ENCODE measurements at regions not wholly inside any gene's neighbourhood (a gene's known extent, or its start where the extent isn't known, plus 50 kb on each side); places are given as distances from the start of the nearest gene placed in this dataset.
"Not testable (repeated sequence)": the region's sequence is repeated elsewhere in the genome, so short reads cannot be mapped to it uniquely, and the experiment has no call there.

DNA sequence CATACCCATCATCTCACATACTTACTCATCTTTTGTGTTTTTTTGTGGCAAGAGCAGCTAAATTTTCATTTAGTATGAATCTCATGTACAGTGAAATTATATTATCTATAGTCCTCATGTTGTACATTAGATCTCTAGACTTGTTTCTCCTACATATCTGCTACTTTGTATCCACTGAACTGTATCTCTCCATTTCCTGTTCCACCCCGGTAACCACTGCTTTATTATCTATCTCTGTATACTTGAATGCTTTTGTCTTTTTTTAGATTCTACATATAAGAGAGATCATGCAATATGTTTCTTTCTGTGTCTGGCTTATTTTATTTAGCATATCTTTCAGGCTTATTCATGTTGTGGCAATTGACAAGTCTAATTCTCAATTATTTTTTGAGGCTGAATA is 125.1 kb downstream of the ANKRD7 start:
- H3K4me1 Mint-ChIP-seq, result peaks cover 2% of the 10 kb centered on the region

DNA sequence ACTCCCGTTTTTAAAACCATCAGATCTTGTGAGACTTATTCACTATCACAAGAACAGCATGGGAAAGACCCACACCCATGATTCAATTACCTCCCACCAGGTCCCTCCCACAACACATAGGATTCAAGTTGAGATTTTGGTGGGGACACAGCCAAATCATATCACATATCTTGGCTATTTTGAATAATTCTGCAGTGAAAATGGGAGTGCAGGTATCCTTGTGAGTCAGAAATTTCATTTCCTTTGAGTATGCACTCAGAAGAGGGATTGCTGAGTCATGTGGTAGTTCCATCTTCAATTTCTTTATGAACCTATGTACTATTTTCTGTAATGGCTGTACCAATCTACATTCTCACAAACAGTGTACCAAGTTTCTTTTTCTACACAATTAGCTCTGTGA is 125.8 kb downstream of the ANKRD7 start:
- no peak overlapping the region for H3K4me3 Mint-ChIP-seq
- no peak for DNase-seq
- H3K27ac Mint-ChIP-seq, result no peak overlapping the region
- H3K36me3 Mint-ChIP-seq (ENCODE audit: low read depth), result no peaks in the 10 kb centered on the region
- peaks cover 2% of the 10 kb centered on the region for H3K4me1 Mint-ChIP-seq
- no peaks in the 10 kb centered on the region for H3K9me3 Mint-ChIP-seq
- H3K27me3 Mint-ChIP-seq, result peaks cover 3% of the 10 kb centered on the region
- intact Hi-C loops (cut with micrococcal nuclease), result loop anchor here (2.0 kb wide), 1 partner anchor 39 kb away; no protein-coding TSS in a partner anchor

More for the DNA sequence above, 125.1 kb downstream of the ANKRD7 start:
- no peak for DNase-seq
- H3K27ac Mint-ChIP-seq, result no peak overlapping the region
- no peaks in the 10 kb centered on the region for H3K36me3 Mint-ChIP-seq (ENCODE audit: low read depth)
- intact Hi-C loops (cut with micrococcal nuclease), result loop anchor here (2.0 kb wide), 1 partner anchor 39 kb away; no protein-coding TSS in a partner anchor
- no peak overlapping the region for H3K4me3 Mint-ChIP-seq
- peaks cover 3% of the 10 kb centered on the region for H3K27me3 Mint-ChIP-seq
- H3K9me3 Mint-ChIP-seq, result no peaks in the 10 kb centered on the region

DNA sequence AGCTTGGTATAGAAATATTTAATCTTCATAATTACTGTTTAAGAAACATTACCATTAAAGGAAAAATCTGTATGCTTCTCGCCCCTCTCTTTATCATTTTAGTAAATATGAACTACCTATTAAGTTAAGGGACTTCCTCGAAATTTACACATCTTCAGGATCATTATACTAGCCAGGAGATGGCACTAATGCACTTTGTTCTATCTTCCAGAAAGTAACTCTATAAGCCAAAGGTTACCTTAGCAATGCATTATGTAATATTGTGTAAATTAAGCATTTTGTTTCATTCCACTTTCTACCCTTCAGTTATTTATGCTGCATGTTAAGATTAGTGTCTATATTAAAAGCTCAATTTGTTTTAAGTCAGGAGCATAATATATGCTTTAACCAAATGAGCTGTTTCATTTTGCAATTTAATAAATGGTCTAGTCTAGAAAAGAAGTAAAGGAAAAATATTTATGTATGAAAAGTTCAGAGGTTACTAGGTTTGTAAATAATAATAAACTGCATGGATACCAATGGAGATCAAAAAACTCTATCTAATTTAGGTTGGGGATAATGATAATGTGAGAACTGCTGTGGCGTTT is 128.5 kb downstream of the ANKRD7 start:
- Mint-ChIP-seq H3K4me1 (peaks cover 2% of the 10 kb centered on the region), H3K4me3 (no peak overlapping the region), H3K9me3 (no peaks in the 10 kb centered on the region), H3K27me3 (peaks cover 3% of the 10 kb centered on the region), H3K36me3 (ENCODE audit: low read depth) (no peaks in the 10 kb centered on the region), H3K27ac (no peak overlapping the region)
- no peak for DNase-seq
- intact Hi-C loops (cut with micrococcal nuclease), result no loop called here

DNA sequence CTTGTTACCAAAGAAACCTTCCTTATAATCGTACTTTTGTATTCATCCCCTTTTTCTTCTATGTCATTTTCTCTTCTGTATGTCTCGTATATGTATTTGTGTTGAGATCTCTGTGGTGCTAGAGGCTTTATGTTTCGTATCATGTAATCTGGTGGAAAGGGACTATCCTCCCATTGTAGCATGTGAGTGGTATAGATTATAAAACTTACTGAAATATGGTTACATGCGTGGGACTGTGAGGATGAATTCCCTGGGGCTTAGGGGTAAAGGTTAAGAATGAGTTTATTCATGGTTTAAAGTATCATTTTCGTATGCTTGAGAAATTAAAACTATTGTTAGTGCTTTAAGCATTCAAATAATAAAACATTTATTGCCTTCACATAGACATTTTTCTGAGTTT is 141.9 kb downstream of the ANKRD7 start:
- Mint-ChIP-seq H3K9me3 (no peaks in the 10 kb centered on the region), H3K4me3 (no peak overlapping the region), H3K36me3 (ENCODE audit: low read depth) (no peaks in the 10 kb centered on the region), H3K27ac (no peak overlapping the region), H3K27me3 (no peaks in the 10 kb centered on the region), H3K4me1 (peaks cover 2% of the 10 kb centered on the region)
- intact Hi-C loops (cut with micrococcal nuclease), result no loop called here
- DNase-seq, result no peak

DNA sequence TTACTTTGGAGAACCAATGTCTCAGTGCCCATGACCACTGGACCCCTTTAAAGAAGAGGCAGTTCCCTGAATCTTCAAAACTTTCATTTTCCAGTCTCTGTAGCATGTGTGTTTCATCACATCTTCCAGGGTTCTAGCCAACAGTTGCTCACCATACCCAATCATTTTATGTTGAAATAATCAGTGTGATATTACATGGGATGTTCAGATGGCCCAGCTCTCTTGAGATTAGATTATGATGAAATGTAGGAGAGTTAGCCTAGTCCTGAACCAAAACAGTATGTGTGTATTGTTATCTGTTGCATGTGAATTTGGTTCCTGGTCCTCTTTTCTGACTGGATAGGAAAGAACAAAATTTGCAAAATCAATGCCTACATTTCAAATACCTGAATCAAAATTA is 144.5 kb downstream of the ANKRD7 start:
- Mint-ChIP-seq H3K27me3 (no peaks in the 10 kb centered on the region), H3K4me3 (no peak overlapping the region), H3K27ac (no peak overlapping the region), H3K9me3 (no peaks in the 10 kb centered on the region), H3K36me3 (ENCODE audit: low read depth) (no peaks in the 10 kb centered on the region), H3K4me1 (peaks cover 2% of the 10 kb centered on the region)
- intact Hi-C loops (cut with micrococcal nuclease), result no loop called here
- no peak for DNase-seq

DNA sequence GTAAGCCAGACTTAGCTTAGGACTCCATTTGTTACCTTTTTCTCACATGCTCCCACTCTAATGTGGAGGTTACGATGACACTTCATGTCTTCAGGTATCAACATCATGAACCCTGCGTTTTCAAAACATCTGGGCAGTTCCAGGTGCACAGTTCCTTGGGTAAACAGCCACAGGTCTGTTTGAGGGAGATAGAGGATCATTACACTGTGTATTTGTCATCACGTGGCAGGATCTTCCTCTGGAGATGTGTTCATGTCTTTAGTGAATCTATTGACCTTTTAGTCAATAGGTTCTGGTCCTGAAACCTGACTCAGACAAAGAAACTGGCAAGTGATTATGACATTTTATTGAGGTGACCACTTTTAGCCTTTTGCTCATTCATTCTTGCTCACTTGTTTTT is 145.5 kb downstream of the ANKRD7 start:
- DNase-seq, result no peak
- Mint-ChIP-seq H3K36me3 (ENCODE audit: low read depth) (no peaks in the 10 kb centered on the region), H3K4me1 (peaks cover 2% of the 10 kb centered on the region), H3K27me3 (no peaks in the 10 kb centered on the region), H3K4me3 (no peak overlapping the region), H3K9me3 (no peaks in the 10 kb centered on the region), H3K27ac (no peak overlapping the region)
- intact Hi-C loops (cut with micrococcal nuclease), result no loop called here

DNA sequence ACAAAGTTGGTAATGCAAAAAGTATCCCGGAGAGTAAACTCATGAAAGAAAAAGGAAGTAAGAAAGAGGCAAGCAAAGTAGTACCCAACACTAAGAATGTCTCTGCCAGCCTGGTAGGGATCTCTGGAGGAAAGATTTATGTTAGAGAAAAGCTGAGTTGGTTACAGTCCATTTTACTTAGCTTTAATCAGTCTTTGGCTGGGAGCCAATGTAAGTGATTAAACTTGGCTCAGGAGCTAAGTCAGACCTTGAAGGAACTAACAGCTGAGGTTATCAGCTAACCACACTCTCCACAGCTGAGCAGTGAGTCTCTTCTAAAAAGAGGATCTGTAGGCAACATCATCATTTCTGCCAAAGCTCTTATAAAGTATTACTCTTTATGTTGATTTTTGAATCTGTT is 148.0 kb downstream of the ANKRD7 start:
- peaks cover 2% of the 10 kb centered on the region for H3K4me1 Mint-ChIP-seq
- DNase-seq, result no peak
- no peaks in the 10 kb centered on the region for H3K9me3 Mint-ChIP-seq
- H3K27ac Mint-ChIP-seq, result no peak overlapping the region
- intact Hi-C loops (cut with micrococcal nuclease), result no loop called here
- no peaks in the 10 kb centered on the region for H3K36me3 Mint-ChIP-seq (ENCODE audit: low read depth)
- H3K27me3 Mint-ChIP-seq, result no peaks in the 10 kb centered on the region
- H3K4me3 Mint-ChIP-seq, result no peak overlapping the region

DNA sequence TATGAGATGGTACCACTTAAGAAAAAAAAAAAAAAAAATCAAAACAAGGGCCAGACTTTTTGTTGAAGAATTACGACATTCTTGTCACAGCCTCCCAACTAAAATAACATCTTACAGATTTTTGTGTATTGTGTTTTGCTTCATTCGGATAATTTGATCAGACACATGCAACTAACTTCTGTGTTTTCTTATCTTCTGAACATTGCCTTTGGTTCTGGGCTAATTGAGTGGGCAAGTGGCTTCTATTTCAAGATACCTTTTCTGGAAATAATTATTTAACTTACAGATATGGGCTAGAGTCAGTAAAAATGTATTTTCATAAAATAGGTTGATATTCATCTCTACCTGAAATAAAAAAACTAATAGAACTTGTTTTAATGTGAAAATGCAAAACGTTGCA is 165.1 kb downstream of the ANKRD7 start:
- no peak for DNase-seq
- Mint-ChIP-seq H3K27me3 (no peaks in the 10 kb centered on the region), H3K4me3 (no peak overlapping the region), H3K4me1 (no peaks in the 10 kb centered on the region), H3K36me3 (ENCODE audit: low read depth) (no peaks in the 10 kb centered on the region), H3K27ac (no peak overlapping the region), H3K9me3 (no peaks in the 10 kb centered on the region)
- intact Hi-C loops (cut with micrococcal nuclease), result no loop called here

DNA sequence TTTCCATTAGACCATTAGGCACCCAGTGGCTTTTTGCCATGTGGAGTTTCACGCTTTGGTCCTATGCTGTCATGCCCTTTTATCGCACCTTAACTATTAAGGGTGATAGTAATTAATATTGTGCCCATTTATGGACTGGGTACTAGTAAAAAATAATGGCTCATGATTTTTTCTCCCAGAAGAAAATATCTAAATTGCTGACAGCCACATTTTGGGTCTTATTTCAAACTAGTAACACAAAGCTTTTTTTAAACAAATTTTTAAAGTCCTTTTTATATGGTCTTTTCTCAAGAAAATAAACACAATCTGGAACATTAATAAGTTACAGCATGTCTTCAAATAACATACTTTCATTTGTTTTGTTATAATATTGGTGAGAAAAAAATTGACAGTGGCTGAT is 179.7 kb downstream of the ANKRD7 start:
- intact Hi-C loops (cut with micrococcal nuclease), result no loop called here
- no peaks in the 10 kb centered on the region for H3K9me3 Mint-ChIP-seq
- H3K4me3 Mint-ChIP-seq, result no peak overlapping the region
- no peaks in the 10 kb centered on the region for H3K4me1 Mint-ChIP-seq
- no peak for DNase-seq
- H3K27me3 Mint-ChIP-seq, result no peaks in the 10 kb centered on the region
- no peaks in the 10 kb centered on the region for H3K36me3 Mint-ChIP-seq (ENCODE audit: low read depth)
- no peak overlapping the region for H3K27ac Mint-ChIP-seq

DNA sequence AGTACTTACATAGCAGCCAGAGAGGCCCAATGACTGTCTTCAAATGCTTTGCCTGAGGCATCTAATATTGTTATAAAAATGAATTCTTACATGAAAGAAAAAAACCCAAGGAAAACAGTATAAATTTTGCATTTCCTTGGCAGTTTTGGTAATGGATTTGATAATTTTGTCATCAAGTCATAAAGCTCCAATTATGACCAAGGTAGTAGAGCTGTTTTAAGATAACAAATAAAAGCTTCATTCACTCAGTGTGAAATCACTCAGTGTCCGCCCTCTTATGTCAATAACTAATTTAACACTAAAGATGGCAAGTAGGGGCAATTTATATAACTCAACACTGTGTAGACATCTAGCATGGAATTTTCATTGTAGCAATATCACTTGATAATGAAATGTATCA is 193.9 kb downstream of the ANKRD7 start:
- no peak overlapping the region for H3K27ac Mint-ChIP-seq
- no peaks in the 10 kb centered on the region for H3K27me3 Mint-ChIP-seq
- intact Hi-C loops (cut with micrococcal nuclease), result no loop called here
- H3K4me1 Mint-ChIP-seq, result no peaks in the 10 kb centered on the region
- H3K4me3 Mint-ChIP-seq, result no peak overlapping the region
- no peaks in the 10 kb centered on the region for H3K9me3 Mint-ChIP-seq
- H3K36me3 Mint-ChIP-seq (ENCODE audit: low read depth), result no peaks in the 10 kb centered on the region
- no peak for DNase-seq

DNA sequence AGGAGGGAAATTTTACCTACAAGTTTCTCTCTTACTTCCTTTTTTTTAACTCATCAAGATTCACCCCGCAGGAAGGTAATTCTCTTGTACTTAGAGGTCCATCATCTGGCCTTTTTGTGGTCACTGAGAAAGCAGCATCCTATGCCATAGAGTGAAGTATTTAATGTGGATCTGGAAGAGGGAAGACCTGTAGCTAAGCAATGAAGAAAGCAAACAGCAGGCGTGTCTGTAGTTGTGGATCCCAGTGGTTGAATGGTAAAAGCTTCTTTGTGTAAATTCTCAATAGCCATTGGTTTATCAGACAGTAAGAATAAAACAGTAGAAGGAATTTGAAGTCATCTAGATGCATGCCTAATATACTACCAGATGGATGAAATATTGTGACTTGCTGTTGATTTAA is 196.4 kb downstream of the ANKRD7 start:
- Mint-ChIP-seq H3K4me1 (no peaks in the 10 kb centered on the region), H3K36me3 (ENCODE audit: low read depth) (no peaks in the 10 kb centered on the region), H3K27ac (no peak overlapping the region), H3K9me3 (no peaks in the 10 kb centered on the region), H3K4me3 (no peak overlapping the region), H3K27me3 (no peaks in the 10 kb centered on the region)
- intact Hi-C loops (cut with micrococcal nuclease), result no loop called here
- no peak for DNase-seq

DNA sequence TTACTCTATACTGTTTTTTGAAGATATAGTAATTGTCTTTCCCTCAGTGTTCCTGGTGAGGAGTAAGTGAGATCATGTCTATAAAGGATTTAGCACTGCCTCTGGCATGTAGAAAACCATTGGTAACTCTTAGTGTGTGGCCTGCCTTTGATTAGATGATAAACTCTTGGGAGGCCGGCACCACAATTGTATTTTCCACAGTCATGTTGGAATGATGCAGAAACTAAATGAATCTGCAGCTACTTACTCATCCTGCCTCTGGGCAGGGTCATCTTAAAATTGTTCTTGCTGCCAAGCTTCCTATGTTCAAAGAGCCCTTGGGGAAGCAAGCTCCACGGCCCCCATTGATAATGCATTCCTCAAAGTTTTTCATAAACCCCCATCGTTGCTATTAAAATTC is 204.6 kb downstream of the ANKRD7 start:
- no peaks in the 10 kb centered on the region for H3K4me1 Mint-ChIP-seq
- no peak overlapping the region for H3K27ac Mint-ChIP-seq
- no peaks in the 10 kb centered on the region for H3K36me3 Mint-ChIP-seq (ENCODE audit: low read depth)

DNA sequence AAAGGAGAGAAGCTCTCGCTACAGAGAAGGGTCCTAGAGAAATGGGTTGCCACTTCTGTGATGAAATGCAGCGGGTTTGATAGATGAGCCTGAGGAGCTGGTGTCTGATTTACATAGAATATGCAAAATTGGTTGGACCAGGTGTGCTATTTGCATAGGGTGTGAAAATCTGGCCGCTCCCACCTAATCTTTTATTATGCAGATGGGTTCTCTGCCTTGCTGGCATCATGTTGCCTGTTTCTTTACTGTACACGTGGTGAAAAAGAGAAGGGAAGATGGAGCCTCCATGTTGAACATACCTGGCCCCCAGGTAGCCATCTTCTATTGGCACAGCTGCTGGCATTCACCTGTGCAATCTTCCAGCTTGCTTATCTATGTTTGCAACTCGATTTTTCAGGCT is 212.2 kb downstream of the ANKRD7 start:
- no peaks in the 10 kb centered on the region for H3K36me3 Mint-ChIP-seq (ENCODE audit: low read depth)
- no peaks in the 10 kb centered on the region for H3K9me3 Mint-ChIP-seq
- H3K27me3 Mint-ChIP-seq, result no peaks in the 10 kb centered on the region
- intact Hi-C loops (cut with micrococcal nuclease), result no loop called here
- DNase-seq, result no peak
- H3K4me3 Mint-ChIP-seq, result no peak overlapping the region
- H3K4me1 Mint-ChIP-seq, result no peaks in the 10 kb centered on the region
- H3K27ac Mint-ChIP-seq, result no peak overlapping the region

More for the DNA sequence above, 204.6 kb downstream of the ANKRD7 start:
- intact Hi-C loops (cut with micrococcal nuclease), result no loop called here
- DNase-seq, result no peak
- Mint-ChIP-seq H3K9me3 (no peaks in the 10 kb centered on the region), H3K27me3 (no peaks in the 10 kb centered on the region), H3K4me3 (no peak overlapping the region)

DNA sequence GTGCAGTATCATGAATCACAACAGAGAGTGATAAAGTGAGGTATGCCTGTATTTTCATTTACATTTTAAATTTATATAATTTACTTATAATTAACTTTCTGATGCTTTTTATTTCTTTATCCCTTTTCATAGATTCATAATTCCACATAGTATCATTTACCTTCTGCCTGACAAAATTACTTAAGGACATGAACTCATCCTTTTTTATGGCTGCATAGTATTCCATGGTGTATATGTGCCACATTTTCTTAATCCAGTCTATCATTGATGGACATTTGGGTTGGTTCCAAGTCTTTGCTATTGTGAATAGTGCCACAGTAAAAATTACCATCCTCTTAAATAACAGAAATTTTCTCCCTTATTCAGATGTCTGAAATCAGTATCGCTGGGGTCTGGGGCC is 224.5 kb downstream of the ANKRD7 start:
- H3K4me1 Mint-ChIP-seq; H3K9me3 Mint-ChIP-seq; H3K27ac Mint-ChIP-seq; H3K27me3 Mint-ChIP-seq; H3K36me3 Mint-ChIP-seq (ENCODE audit: low read depth); H3K4me3 Mint-ChIP-seq; DNase-seq; intact Hi-C loops (cut with micrococcal nuclease): not testable (repeated sequence)

DNA sequence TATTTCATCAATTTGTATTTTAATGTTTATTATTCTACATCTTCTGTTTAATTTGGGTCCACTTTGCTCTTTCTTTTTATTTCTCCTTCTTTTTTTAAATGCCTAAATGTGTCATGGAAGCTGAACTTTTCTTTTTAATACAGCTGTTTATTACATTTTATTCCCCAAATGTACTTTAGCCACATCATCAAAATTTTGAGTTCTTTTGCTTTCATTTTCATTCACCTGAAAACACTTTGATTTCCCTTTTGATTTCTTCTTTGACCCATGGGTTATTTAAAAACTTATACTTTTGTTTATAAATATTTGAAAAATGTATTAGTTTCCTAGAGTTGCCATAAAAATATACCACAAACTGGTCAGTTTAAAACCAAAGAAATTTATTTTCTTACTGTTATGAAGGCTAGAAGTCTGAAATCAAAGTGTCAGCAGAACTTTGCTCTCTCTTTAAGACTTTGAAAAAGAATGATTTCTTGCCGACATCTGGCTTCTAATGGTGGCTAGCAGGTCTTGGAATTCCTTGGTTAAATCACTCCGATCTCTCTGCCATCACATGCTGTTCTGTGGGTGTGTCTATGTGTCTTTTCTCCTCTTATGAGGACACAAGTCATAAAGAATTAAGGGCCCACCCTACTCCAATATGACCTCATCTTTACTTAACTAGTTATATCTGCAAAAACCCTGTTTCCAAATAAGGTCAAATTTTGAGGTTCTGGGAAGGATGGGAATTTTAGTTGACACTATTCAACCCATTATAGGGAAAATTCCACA is 225.5 kb downstream of the ANKRD7 start:
- H3K27me3 Mint-ChIP-seq, result no peaks in the 10 kb centered on the region
- H3K4me3 Mint-ChIP-seq, result no peak overlapping the region
- no peak for DNase-seq
- H3K36me3 Mint-ChIP-seq (ENCODE audit: low read depth), result no peaks in the 10 kb centered on the region
- H3K27ac Mint-ChIP-seq, result no peak overlapping the region
- no peaks in the 10 kb centered on the region for H3K9me3 Mint-ChIP-seq
- H3K4me1 Mint-ChIP-seq, result no peaks in the 10 kb centered on the region
- intact Hi-C loops (cut with micrococcal nuclease), result no loop called here
